Colonic mucosa (tissue), 4 donors: ENCODE measurements at regions not wholly inside any gene's neighbourhood (a gene's known extent, or its start where the extent isn't known, plus 50 kb on each side); places are given as distances from the start of the nearest gene placed in this dataset.

Experiments used
- DNase-seq: peaks from one replicate; pipeline ENCODE4 v3.0.0-alpha.2; 2020
- H3K27ac ChIP-seq: fragments of 200-600 bp; one replicate; pipeline ENCODE4 v1.8.0; 2021
- H3K27me3 ChIP-seq: fragments of 200-600 bp; one replicate; pipeline ENCODE4 v1.8.0; 2021
- H3K36me3 ChIP-seq: fragments of 200-600 bp; one replicate; pipeline ENCODE4 v1.8.0; 2021
- H3K4me1 ChIP-seq: fragments of 200-600 bp; one replicate; pipeline ENCODE4 v1.8.0; 2021; ENCODE audit warnings: mild to moderate bottlenecking
- H3K4me3 ChIP-seq: fragments of 200-600 bp; one replicate; pipeline ENCODE4 v1.8.0; 2021
- H3K9ac ChIP-seq, 2 donors: one replicate each; pipeline ENCODE4 v1.7.0; 2013; ENCODE audit warnings: control low read depth in 2 of 2, low read depth in 2 of 2, low read length in 2 of 2
- H3K9me3 ChIP-seq: fragments of 200-600 bp; one replicate; pipeline ENCODE4 v1.8.0; 2021
- intact Hi-C: fragments of 100-400 bp; cut with DNase I; formaldehyde crosslinking; loops from one replicate; pipeline ENCODE4 v1.14.1; 2022
- TF ChIP-seq, protein P1 (sequence below): fragments of 200-600 bp; IDR thresholded peaks from one replicate; pipeline ENCODE4 v1.8.0; 2022; ENCODE audit warnings: antibody characterized with exemption, mild to moderate bottlenecking
- donor health status: healthy.
- donor health status: DM: no; HTN: no; CAD: no.
- donor health status: DM: no; HTN: no; CAD: no.

DNA sequence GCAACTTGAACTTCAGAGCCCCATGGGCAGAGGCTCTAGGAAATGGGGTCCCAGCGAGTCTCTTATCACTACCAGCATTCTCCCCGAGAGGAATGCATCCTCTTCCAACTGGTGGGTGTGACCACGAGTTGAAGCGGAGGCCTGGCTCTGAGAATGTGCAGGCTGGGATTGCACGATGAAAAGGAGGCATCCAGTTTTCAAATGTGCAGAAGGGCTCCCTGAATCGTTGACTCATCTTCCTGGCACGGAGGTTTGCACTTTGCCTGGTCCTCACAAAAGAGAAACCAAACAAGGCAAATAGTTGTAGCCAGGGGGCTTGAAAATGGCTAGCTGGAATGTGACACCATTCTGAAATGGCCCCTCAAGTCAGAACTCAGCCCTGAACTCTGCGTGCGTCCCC, 216.7 kb downstream of the GLI2 start:
- H3K27ac ChIP-seq: no peak overlapping the region
- no peaks in the 10 kb centered on the region for H3K9me3 ChIP-seq
- intact Hi-C loops: loop anchor here (10.0 kb wide), 2 partner anchors 122 to 258 kb away; no protein-coding TSS in a partner anchor
- TF ChIP-seq, protein P1, sequence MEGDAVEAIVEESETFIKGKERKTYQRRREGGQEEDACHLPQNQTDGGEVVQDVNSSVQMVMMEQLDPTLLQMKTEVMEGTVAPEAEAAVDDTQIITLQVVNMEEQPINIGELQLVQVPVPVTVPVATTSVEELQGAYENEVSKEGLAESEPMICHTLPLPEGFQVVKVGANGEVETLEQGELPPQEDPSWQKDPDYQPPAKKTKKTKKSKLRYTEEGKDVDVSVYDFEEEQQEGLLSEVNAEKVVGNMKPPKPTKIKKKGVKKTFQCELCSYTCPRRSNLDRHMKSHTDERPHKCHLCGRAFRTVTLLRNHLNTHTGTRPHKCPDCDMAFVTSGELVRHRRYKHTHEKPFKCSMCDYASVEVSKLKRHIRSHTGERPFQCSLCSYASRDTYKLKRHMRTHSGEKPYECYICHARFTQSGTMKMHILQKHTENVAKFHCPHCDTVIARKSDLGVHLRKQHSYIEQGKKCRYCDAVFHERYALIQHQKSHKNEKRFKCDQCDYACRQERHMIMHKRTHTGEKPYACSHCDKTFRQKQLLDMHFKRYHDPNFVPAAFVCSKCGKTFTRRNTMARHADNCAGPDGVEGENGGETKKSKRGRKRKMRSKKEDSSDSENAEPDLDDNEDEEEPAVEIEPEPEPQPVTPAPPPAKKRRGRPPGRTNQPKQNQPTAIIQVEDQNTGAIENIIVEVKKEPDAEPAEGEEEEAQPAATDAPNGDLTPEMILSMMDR: no peak
- no peak for DNase-seq
- no peaks in the 10 kb centered on the region for H3K27me3 ChIP-seq
- H3K4me1 ChIP-seq: no peaks in the 10 kb centered on the region
- no peak overlapping the region for H3K4me3 ChIP-seq
- H3K9ac ChIP-seq: no peak overlapping the region
- no peaks in the 10 kb centered on the region for H3K36me3 ChIP-seq

DNA sequence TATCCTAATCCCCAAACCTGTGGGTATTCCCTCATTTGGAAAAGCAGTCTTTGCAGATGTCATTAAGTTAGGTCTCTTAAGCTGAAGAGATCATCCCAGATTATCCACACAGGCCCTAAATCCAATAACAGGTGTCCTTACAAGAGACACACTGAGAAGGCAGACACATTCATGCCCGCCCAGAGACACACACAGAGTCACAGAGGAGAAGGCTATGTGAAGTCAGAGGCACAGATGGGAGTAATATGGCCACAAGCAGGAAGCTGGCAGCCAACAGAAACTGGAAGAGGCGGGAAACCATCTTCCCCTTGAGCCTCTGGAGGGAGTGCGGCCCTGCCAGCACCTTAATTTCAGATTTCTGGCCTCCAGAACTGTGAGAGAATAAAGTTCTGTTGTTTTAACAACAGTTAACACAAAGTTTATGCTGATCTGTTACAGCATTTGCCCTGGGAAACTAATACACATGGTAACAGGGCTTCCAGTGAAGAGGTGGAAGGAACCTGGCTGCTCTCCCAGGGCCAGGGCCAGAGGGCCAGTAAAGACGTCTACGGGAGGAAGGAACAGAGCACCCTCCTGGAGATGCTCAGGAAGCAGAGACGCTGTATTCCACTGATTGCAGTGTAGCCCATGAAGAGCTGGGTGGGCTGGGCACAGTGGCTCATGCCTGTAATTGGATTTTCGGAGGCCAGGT, 217.5 kb downstream of the GLI2 start:
- H3K27ac ChIP-seq: no peak overlapping the region
- intact Hi-C loops: loop anchor here (10.0 kb wide), 2 partner anchors 122 to 258 kb away; no protein-coding TSS in a partner anchor
- H3K9me3 ChIP-seq: no peaks in the 10 kb centered on the region
- TF ChIP-seq, protein P1: no peak
- no peak overlapping the region for H3K9ac ChIP-seq
- no peak for DNase-seq
- H3K4me1 ChIP-seq: no peaks in the 10 kb centered on the region
- no peaks in the 10 kb centered on the region for H3K27me3 ChIP-seq
- no peaks in the 10 kb centered on the region for H3K36me3 ChIP-seq
- no peak overlapping the region for H3K4me3 ChIP-seq

DNA sequence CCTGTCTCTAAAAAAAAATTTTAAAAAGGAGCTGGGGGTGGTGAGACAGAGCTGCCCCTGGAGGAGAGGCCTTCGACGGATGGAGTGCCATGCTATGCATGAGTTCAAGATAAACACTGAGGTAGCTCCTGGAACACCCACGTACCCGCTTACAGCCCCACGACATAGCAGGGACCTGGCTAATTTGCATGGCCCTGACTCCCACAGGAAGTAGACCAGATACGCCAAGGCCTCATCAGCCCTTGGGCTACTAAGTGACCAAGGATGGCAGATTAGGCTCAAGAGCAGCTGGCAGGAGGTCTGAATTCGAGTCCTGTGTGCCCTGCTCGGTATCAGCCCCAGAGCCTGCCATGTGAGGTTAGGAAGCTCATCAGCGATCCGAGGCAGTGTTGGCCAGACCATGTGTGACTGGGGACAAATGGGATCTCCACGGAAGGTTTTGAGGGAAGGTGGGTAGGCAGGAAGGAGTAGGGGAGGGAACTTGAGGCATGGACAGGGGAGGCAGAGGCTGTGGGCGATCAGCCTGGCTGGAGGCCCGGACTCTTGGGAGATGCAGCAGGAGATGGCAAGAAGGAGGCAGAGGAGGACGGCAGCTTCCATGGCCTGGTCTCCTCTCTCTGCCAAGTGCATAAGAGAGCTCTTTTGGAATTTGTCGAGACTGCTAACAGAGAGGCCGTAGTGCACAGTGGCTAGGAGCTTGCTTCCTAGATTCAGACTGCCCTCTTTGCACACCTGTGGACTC, 218.3 kb downstream of the GLI2 start:
- Histone ChIP-seq H3K9ac (no peak overlapping the region), H3K27me3 (no peaks in the 10 kb centered on the region), H3K4me1 (no peaks in the 10 kb centered on the region), H3K36me3 (no peaks in the 10 kb centered on the region), H3K4me3 (no peak overlapping the region), H3K9me3 (no peaks in the 10 kb centered on the region), H3K27ac (no peak overlapping the region)
- intact Hi-C loops: loop anchor here (10.0 kb wide), 2 partner anchors 121 to 259 kb away; no protein-coding TSS in a partner anchor
- TF ChIP-seq, protein P1: no peak
- DNase-seq: no peak

DNA sequence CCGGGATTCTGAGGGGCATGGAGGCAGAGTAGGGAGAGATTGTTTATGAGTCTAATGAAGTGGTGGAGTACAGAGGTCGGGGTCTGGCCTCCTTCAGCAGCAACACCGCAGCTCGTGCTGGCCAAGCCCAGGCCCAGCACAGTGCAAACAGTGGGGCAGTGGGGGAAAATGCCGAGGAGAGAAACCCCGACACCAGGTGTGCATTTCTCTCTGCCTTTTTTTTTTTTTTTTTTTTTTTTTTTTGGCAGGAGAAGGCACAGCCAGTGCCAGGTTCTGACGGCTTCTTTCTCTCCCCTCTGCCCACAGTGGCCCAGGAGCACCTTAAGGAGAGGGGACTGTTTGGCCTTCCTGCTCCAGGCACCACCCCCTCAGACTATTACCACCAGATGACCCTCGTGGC, 219.3 kb downstream of the GLI2 start:
- Histone ChIP-seq H3K9ac (no peak overlapping the region), H3K9me3 (no peaks in the 10 kb centered on the region), H3K27me3 (no peaks in the 10 kb centered on the region), H3K4me1 (no peaks in the 10 kb centered on the region), H3K27ac (no peak overlapping the region), H3K36me3 (no peaks in the 10 kb centered on the region), H3K4me3 (no peak overlapping the region)
- DNase-seq: no peak
- TF ChIP-seq, protein P1: no peak
- intact Hi-C loops: loop anchor here (10.0 kb wide), 2 partner anchors 120 to 260 kb away; no protein-coding TSS in a partner anchor

DNA sequence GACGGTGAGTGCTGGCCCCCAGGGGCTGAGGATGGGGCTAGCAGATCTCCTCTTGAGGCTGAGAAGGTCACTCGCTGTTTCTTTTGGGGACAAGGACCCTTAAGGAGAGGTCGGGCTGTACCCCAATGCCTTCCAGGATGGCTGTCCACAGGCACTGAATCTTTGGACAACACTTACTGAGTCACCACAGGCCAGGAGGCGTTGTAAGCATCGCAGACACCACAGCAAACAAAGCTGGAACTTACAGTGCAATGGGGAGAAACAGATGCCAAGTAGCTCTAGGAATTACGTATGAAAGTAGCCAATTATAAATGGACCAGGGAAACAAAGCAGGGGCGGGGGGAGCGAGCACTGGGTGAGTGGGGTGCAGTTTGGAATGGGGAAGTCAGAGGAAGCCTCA, 219.8 kb downstream of the GLI2 start:
- no peak overlapping the region for H3K9ac ChIP-seq
- DNase-seq: no peak
- H3K4me3 ChIP-seq: no peak overlapping the region
- H3K9me3 ChIP-seq: no peaks in the 10 kb centered on the region
- no peaks in the 10 kb centered on the region for H3K27me3 ChIP-seq
- intact Hi-C loops: loop anchor here (10.0 kb wide), 2 partner anchors 119 to 261 kb away; no protein-coding TSS in a partner anchor
- no peaks in the 10 kb centered on the region for H3K4me1 ChIP-seq
- no peak overlapping the region for H3K27ac ChIP-seq
- TF ChIP-seq, protein P1: no peak
- no peaks in the 10 kb centered on the region for H3K36me3 ChIP-seq
